Endothelial cell of umbilical vein (primary cell): ENCODE measurements at regions not wholly inside any gene's neighbourhood (a gene's known extent, or its start where the extent isn't known, plus 50 kb on each side); places are given as distances from the start of the nearest gene placed in this dataset.
A peak's percentile ranks its signal among the peaks of the same experiment; 100 is the strongest.

Experiments used
- EZH2 ChIP-seq: IDR thresholded peaks from 2 replicates; pipeline ENCODE4 v1.6.1; 2012; ENCODE audit warnings: borderline replicate concordance, low read depth, mild to moderate bottlenecking, moderate library complexity, low read length, inconsistent platforms; ENCODE audit not compliant: severe bottlenecking
- FOS ChIP-seq: IDR thresholded peaks from 2 replicates; pipeline ENCODE4 v1.6.1; 2011; ENCODE audit warnings: mild to moderate bottlenecking, low read length, moderate library complexity, borderline replicate concordance; ENCODE audit not compliant: insufficient read depth
- POLR2A ChIP-seq: IDR thresholded peaks from 2 replicates; pipeline ENCODE4 v1.6.1; 2012; ENCODE audit warnings: low read depth, mild to moderate bottlenecking, control low read depth, low read length
- TF ChIP-seq, protein P1 (sequence below), 2 donors: IDR thresholded peaks; 1 replicate in 1 of 2; 2 replicates in 1 of 2; pipeline ENCODE4 v1.5.1; 2011; ENCODE audit warnings: low read length in 2 of 2, mild to moderate bottlenecking in 2 of 2, moderate library complexity in 2 of 2, control low read depth in 1 of 2, inconsistent platforms in 1 of 2, low read depth in 1 of 2; ENCODE audit not compliant: insufficient read depth in 1 of 2; ENCODE audit errors: extremely low read depth in 1 of 2
- TF ChIP-seq, protein P2 (sequence below): IDR thresholded peaks from 2 replicates; pipeline ENCODE4 v1.6.1; 2011; ENCODE audit not compliant: insufficient read depth, insufficient read length

- TF ChIP-seq, protein P1, sequence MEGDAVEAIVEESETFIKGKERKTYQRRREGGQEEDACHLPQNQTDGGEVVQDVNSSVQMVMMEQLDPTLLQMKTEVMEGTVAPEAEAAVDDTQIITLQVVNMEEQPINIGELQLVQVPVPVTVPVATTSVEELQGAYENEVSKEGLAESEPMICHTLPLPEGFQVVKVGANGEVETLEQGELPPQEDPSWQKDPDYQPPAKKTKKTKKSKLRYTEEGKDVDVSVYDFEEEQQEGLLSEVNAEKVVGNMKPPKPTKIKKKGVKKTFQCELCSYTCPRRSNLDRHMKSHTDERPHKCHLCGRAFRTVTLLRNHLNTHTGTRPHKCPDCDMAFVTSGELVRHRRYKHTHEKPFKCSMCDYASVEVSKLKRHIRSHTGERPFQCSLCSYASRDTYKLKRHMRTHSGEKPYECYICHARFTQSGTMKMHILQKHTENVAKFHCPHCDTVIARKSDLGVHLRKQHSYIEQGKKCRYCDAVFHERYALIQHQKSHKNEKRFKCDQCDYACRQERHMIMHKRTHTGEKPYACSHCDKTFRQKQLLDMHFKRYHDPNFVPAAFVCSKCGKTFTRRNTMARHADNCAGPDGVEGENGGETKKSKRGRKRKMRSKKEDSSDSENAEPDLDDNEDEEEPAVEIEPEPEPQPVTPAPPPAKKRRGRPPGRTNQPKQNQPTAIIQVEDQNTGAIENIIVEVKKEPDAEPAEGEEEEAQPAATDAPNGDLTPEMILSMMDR (IDR thresholded peaks at IDR 0.05; ENCODE audit: extremely low read depth in 1 of 2, insufficient read depth in 1 of 2, low read depth in 1 of 2, low read length in 2 of 2) = peak; percentile 52
- TF ChIP-seq EZH2 = no peak
- TF ChIP-seq, protein P2, sequence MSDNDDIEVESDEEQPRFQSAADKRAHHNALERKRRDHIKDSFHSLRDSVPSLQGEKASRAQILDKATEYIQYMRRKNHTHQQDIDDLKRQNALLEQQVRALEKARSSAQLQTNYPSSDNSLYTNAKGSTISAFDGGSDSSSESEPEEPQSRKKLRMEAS = no peak
- no peak for TF ChIP-seq FOS
- no peak for TF ChIP-seq POLR2A
Observed at GRCh38 chr18:30280861-30281470, 761.6 kb downstream of the DSC3 start.
